Smooth muscle cell (in vitro differentiated cells): ENCODE measurements at regions not wholly inside any gene's neighbourhood (a gene's known extent, or its start where the extent isn't known, plus 50 kb on each side); places are given as distances from the start of the nearest gene placed in this dataset.

ENCODE experiments used
- DNase-seq: peaks from one replicate; lab custom pipeline; 2025; ENCODE audit not compliant: unreplicated experiment; lab: John Stamatoyannopoulos, UW
- H2AFZ ChIP-seq: fragments of 200-600 bp; sonication (generic); 2 replicates; pipeline ENCODE4 v1.6.0; 2016; ENCODE audit warnings: antibody characterized with exemption, low read depth, mild to moderate bottlenecking
- H3F3A ChIP-seq: fragments of 200-600 bp; sonication (generic); 2 replicates; pipeline ENCODE4 v1.6.0; 2017; ENCODE audit warnings: antibody characterized with exemption, low read depth
- H3K27ac ChIP-seq: fragments of 200-600 bp; sonication (generic); 2 replicates; pipeline ENCODE4 v1.5.1; 2016; ENCODE audit warnings: low read depth, mild to moderate bottlenecking
- H3K27me3 ChIP-seq: fragments of 200-600 bp; sonication (generic); 2 replicates; pipeline ENCODE4 v1.6.1; 2016; ENCODE audit warnings: low read depth, mild to moderate bottlenecking
- H3K36me3 ChIP-seq: fragments of 200-600 bp; sonication (generic); 2 replicates; pipeline ENCODE4 v1.5.1; 2016; ENCODE audit warnings: low read depth
- H3K4me1 ChIP-seq: fragments of 200-600 bp; sonication (generic); 2 replicates; pipeline ENCODE4 v1.5.1; 2016; ENCODE audit warnings: low read depth
- H3K4me2 ChIP-seq: fragments of 200-600 bp; sonication (generic); 2 replicates; pipeline ENCODE4 v1.6.0; 2016; ENCODE audit warnings: mild to moderate bottlenecking
- H3K4me3 ChIP-seq: fragments of 200-600 bp; sonication (generic); 2 replicates; pipeline ENCODE4 v1.5.1; 2016; ENCODE audit warnings: mild to moderate bottlenecking
- H3K79me2 ChIP-seq: fragments of 200-600 bp; sonication (generic); 2 replicates; pipeline ENCODE4 v1.6.0; 2016; ENCODE audit warnings: low read depth, mild to moderate bottlenecking
- H3K9ac ChIP-seq: fragments of 200-600 bp; sonication (generic); 2 replicates; pipeline ENCODE4 v1.6.0; 2016; ENCODE audit warnings: low read depth
- H3K9me3 ChIP-seq: fragments of 200-600 bp; sonication (generic); replicated peaks from 2 replicates; pipeline ENCODE4 v1.5.1; 2016; ENCODE audit warnings: low read depth
- H4K20me1 ChIP-seq: fragments of 200-600 bp; sonication (generic); 2 replicates; pipeline ENCODE4 v1.6.0; 2016; ENCODE audit warnings: low read depth
- CTCF ChIP-seq: fragments of 200-600 bp; sonication (generic); IDR thresholded peaks from 2 replicates; pipeline ENCODE4 v1.5.1; 2017; ENCODE audit warnings: borderline replicate concordance, mild to moderate bottlenecking, antibody characterized with exemption; ENCODE audit not compliant: insufficient read depth, poor library complexity, severe bottlenecking
- WGBS: methylation state at CpG from one replicate; pipeline ENCODE4 v1.1.7; 2016; ENCODE audit warnings: low lambda C conversion rate; 5-methylcytosine and 5-hydroxymethylcytosine counted together

- Histone ChIP-seq H2AFZ (no peak overlapping the region), H3K27ac (no peak overlapping the region), H3K36me3 (no peaks in the 10 kb centered on the region), H3K4me3 (no peak overlapping the region), H3K79me2 (no peaks in the 10 kb centered on the region), H3K9ac (no peak overlapping the region), H4K20me1 (no peaks in the 10 kb centered on the region), H3K4me2 (no peak overlapping the region), H3K9me3 (no peaks in the 10 kb centered on the region), H3F3A (peaks cover 4% of the 10 kb centered on the region), H3K27me3 (no peaks in the 10 kb centered on the region), H3K4me1 (no peaks in the 10 kb centered on the region)
- no peak for TF ChIP-seq CTCF
- WGBS, result 94% methylated on average over 6 of the region's 6 CpGs
- no peak for DNase-seq
Measured at GRCh38 chr9:108674766-108675530, 180.8 kb downstream of the ACTL7B start.

GRCh38 chr9:108673386-108673785 is 182.4 kb downstream of the ACTL7B start:
- Histone ChIP-seq H3K4me3 (no peak overlapping the region), H3K27ac (peak overlapping the region; percentile 59), H3K4me1 (no peaks in the 10 kb centered on the region)

GRCh38 chr9:108672475-108673190 is 183.2 kb downstream of the ACTL7B start:
- no peak overlapping the region for H3K4me3 ChIP-seq
- no peaks in the 10 kb centered on the region for H4K20me1 ChIP-seq
- H3F3A ChIP-seq, result peaks cover 4% of the 10 kb centered on the region
- no peak for TF ChIP-seq CTCF
- H3K9ac ChIP-seq, result no peak overlapping the region
- WGBS, result 75% methylated on average over 7 of the region's 7 CpGs
- no peaks in the 10 kb centered on the region for H3K27me3 ChIP-seq
- no peaks in the 10 kb centered on the region for H3K36me3 ChIP-seq
- no peak for DNase-seq
- H3K9me3 ChIP-seq, result no peaks in the 10 kb centered on the region
- H3K79me2 ChIP-seq, result no peaks in the 10 kb centered on the region
- peak overlapping the region; percentile 59 for H3K27ac ChIP-seq
- no peaks in the 10 kb centered on the region for H3K4me1 ChIP-seq
- H3K4me2 ChIP-seq, result no peak overlapping the region
- no peak overlapping the region for H2AFZ ChIP-seq

More at GRCh38 chr9:108673386-108673785, 182.4 kb downstream of the ACTL7B start:
- no peak overlapping the region for H3K4me2 ChIP-seq
- H3K79me2 ChIP-seq, result no peaks in the 10 kb centered on the region
- no peak for DNase-seq
- no peaks in the 10 kb centered on the region for H3K27me3 ChIP-seq
- no peak overlapping the region for H2AFZ ChIP-seq
- peaks cover 4% of the 10 kb centered on the region for H3F3A ChIP-seq
- H3K9ac ChIP-seq, result no peak overlapping the region
- no peak for TF ChIP-seq CTCF
- no peaks in the 10 kb centered on the region for H3K36me3 ChIP-seq
- H4K20me1 ChIP-seq, result no peaks in the 10 kb centered on the region
- H3K9me3 ChIP-seq, result no peaks in the 10 kb centered on the region
- 71% methylated on average over 7 of the region's 7 CpGs for WGBS
